Fibroblast of skin of back (primary cell): ENCODE measurements at regions not wholly inside any gene's neighbourhood (a gene's known extent, or its start where the extent isn't known, plus 50 kb on each side); places are given as distances from the start of the nearest gene placed in this dataset.
A peak's percentile ranks its signal among the peaks of the same experiment; 100 is the strongest.
"Not testable (repeated sequence)": the region's sequence is repeated elsewhere in the genome, so short reads cannot be mapped to it uniquely, and the experiment has no call there.

Experiments used
- DNase-seq: peaks from one replicate; pipeline ENCODE4 v3.0.0-alpha.2; 2013

GRCh38 chr18:2144811-2145210 is 426.5 kb downstream of the METTL4 start:
- DNase-seq = no peak

GRCh38 chr18:2146092-2146491 is 425.2 kb downstream of the METTL4 start:
- DNase-seq = no peak

GRCh38 chr18:2146754-2147153 is 424.6 kb downstream of the METTL4 start:
- DNase-seq = no peak

DNA sequence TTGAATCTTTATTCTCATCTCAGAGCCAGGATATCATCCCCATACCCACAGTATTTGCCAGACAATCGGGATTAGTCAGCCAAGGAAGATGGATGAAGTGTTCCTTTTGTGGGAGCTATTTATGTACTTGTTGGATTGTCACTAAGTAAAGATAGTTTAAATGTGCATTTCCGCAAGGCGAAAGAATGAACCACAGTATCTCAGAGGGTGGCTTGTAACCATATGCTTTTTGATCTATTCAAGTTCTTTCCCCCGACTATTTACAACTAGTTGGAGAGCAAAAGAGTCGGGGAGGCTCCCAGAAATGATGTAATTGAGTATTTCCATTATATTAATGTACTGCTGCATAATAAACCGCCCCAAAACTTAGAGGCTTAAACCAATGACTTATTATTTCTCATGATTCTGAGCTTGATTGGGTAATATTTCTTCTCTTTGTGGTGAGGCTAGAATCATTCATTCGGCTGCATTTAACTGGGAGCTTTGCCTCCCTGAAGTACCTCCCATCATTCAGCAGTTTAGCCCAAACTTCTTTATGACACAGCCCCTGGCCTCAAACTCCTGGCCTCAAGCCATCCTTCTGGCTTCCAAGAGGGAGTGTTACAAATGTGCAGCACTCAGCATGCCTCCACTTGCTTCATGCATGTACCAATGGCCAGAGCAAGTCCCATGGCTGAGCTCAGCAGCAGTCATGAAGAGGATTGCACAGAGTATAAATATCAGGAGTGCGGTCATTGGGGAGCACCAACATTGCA is 423.7 kb downstream of the METTL4 start:
- DNase-seq = peak; percentile 18

GRCh38 chr18:2148823-2149222 is 422.5 kb downstream of the METTL4 start:
- DNase-seq = no peak

- no peak for DNase-seq
Observed at GRCh38 chr18:2150566-2150965, 420.7 kb downstream of the METTL4 start.

DNA sequence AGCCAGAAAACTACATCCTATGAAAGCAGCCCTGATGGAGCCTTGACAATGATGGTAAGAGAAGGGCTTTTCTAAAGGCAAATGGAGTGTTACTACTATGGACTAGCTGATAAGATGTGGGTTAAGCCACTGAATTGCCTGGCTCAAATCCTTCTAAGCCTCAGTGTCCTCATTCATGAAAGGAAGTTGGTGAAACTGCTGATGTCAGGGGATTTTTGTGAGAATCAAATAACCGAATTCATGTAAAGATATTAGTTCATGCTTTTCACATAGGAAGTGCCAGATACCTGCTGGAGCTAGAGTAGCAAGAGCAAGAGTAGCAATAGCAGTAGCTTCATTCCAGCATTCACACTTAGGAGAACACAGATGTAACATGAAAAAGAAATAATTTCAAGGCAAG is 417.0 kb downstream of the METTL4 start:
- DNase-seq = no peak

DNA sequence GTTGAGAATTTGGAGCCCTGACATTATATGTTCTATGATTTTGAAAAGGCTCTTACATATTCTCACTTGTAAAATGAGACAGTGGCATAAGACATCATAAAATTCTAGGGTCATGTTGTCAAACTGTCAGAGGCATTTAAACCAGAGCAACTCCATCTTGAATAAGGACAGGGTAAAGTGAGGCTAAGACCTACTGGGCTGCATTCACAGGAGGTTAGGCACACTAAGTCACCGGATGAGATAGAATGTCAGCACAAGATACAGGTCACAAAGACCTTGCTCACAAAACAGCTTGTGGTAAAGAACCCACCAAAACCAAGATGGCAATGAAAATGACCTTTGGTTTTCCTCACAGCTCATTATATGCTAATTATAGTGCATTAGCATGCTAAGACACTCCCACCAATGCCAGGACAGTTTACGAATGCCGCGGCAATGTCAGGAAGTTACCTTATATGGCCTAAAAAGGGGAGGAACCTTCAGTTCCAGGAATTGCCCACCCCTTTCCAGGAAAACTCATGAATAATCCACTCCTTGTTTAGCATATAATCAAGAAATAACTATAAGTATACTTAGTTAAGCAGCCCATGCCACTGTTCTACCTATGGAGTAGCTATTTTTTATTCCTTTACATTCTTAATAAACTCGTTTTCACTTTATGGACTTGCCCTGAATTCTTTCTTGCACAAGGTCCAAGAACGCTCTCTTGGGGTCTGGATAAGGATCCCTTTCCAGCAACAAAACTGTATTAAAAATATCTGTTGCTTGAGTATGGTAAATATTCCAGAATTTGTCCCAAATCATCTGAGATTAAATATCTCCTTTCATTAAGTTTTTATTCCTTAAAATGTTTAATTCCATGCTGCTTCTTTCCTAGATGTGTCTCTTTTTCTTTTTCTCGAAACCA is 406.4 kb downstream of the METTL4 start:
- DNase-seq = no peak

DNA sequence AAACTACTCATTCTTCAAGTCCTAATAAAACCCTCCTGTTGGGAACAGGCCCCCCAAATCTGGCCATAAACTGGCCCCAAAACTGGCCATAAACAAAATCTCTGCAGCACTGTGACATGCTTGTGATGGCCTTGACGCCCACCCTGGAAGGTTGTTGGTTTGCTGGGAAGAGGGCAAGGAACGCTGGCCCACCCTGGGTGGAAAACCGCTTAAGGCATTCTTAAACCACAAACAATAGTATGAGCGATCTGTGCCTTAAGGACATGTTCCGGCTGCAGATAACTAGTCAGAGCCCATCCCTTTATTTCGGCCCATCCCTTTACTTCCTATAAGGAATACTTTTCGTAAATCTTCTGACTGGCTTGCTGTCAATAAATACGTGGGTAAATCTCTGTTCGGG is 404.4 kb downstream of the METTL4 start:
- not testable (repeated sequence) for DNase-seq

DNA sequence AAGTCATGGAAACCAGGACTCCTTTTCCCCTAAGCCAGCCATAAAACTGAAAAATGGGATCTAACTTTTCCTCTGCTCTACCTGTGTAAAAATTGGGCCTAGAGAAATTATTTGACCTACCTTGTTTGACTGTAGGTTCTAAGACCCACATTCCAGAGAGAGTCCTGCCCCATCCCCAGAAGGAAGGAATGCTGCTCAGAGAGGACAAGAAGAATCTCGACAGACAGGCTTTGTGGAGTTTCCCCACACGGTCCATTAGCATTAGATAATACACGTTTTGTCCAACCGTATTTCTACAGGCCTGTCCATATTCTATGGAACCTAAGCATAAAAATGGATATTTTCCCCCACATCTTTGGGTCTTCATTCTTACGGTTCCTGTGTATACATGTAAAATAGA is 403.3 kb downstream of the METTL4 start:
- DNase-seq = no peak

DNA sequence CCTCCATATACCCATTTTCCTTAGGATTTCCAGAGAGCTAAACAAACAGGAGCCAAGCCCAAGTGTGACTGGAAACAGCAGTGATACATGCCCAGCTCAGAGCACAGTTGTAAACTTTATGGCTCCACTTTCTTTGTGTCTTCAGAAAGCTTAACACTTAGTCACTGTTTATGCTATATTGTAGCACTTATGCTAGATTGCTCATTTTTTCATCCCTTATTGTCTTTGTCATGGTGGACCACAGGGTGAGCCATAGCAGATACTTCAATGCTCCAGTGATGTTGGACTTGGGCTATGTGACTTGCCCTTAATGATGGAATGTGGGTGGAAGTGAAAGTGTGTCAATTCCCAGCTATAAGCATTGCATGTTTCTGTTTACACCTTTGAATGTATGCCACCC is 401.6 kb downstream of the METTL4 start:
- DNase-seq = no peak

GRCh38 chr18:2171840-2172625 is 399.3 kb downstream of the METTL4 start:
- no peak for DNase-seq

DNA sequence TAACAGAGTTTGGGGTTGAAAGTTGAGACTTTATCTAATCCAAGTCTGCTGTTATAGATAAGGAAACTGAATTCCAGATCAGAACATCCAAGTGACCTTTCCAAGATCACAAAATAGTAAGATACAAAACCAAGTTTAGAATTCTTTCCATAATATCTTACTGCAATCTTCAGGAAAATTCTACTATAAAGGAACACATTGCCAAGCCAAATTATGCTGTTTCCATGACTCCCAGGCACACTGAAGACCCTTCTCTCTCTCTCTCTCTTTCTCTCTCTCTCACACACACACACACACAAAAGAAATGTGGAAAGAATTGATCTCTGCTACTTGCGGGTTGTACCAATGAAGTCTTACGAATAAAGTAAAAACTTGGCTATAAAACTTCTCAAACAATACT is 398.4 kb downstream of the METTL4 start:
- DNase-seq = no peak

- DNase-seq = peak; percentile 68
Observed at GRCh38 chr18:2173486-2173885, 397.8 kb downstream of the METTL4 start.

DNA sequence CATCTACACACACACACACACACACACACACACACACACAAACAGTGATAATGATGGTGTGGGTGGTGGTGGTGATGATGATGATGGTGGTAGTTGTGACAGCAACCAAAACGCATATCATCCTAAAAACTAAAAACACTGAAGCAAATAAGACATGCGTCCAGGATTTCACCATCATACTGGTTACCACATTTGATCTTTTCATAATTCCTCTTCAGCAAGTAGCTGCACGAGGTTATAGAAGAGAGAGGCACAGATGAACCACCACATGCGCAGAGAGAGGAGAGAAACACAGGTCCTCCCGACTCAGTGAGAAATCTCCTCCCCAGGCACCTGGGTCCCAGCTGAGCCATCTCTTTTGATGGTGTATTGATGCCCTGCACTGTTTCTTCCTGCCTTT is 393.3 kb downstream of the METTL4 start:
- no peak for DNase-seq

- no peak for DNase-seq
Observed at GRCh38 chr18:2179498-2180183, 391.7 kb downstream of the METTL4 start.

GRCh38 chr18:2180586-2180985 is 390.7 kb downstream of the METTL4 start:
- no peak for DNase-seq

GRCh38 chr18:2183432-2183831 is 387.9 kb downstream of the METTL4 start:
- DNase-seq = no peak

- no peak for DNase-seq
Observed at GRCh38 chr18:2186967-2187366, 384.3 kb downstream of the METTL4 start.

- DNase-seq = no peak
Observed at GRCh38 chr18:2188258-2188657, 383.0 kb downstream of the METTL4 start.

DNA sequence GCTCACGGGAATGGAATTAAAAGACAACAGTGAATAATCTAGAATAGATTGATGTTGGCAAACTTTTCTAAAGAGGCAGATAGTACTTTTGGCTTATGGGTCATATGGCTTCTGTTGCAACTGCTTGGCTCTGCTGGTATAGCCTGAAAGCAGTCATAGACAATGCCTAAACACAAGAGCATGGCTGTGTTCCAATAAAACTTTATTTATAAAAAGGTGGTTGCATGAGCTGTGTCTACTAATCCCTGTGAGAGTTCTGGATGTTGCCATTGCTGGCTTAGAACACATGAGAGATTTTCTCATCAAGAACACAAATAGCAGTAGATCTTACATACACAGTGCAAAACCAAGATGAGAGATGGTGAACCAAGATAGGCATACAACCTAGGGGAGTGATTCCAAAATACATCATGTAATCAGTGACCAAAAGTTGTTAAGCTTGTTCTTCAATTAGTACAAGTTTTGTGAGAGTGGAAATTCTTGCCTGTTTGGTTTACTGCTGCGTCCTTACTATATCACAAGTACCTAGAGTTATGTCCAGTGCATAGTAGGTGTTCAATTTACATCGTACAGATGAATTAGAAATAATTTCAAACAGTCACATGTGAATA is 380.0 kb downstream of the METTL4 start:
- no peak for DNase-seq

DNA sequence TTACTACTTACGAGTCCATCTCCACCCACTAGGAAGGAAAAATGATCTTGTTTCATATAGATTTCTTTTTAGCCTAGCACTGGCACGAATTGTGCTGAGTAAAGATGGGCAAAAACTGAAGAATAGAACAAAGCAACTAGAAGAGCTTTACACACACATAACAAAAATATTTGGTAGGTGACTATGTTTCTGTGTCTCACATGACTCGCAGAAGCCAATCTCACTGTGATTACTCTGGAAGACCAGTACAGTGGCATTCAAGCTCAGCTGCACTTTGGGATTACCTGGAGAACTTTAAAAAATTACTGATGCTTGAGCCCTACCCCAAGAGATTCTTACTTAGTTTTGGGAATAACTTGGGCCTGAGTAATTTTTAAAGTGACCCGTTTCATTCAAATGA is 378.7 kb downstream of the METTL4 start:
- DNase-seq = no peak
